PC-9 (cell line): ENCODE measurements at regions not wholly inside any gene's neighbourhood (a gene's known extent, or its start where the extent isn't known, plus 50 kb on each side); places are given as distances from the start of the nearest gene placed in this dataset.

Experiments used
- BruUV-seq: library from RNA; stranded (reverse); fragments of 400-500 nt; replicated peaks from 2 replicates; lab custom pipeline; 2021; lab: Mats Ljungman, UMichigan
- CTCF ChIA-PET: fragments of 300-600 bp; sonication (Branson Sonifier 250); formaldehyde crosslinking; loops from one replicate; lab custom pipeline; 2022; ENCODE audit warnings: antibody characterized with exemption; lab: Charles Lee
- POLR2A ChIA-PET: fragments of 300-600 bp; sonication (Branson Sonifier 250); formaldehyde crosslinking; loops from one replicate; lab custom pipeline; 2022; ENCODE audit warnings: antibody characterized with exemption; ENCODE audit not compliant: unreplicated experiment; lab: Charles Lee
- DNase-seq, 2 experiments: peaks; one replicate each; pipeline versions ENCODE4 v3.0.0 to v3.0.0-alpha.2; 2015 to 2022; ENCODE audit warnings: mixed read lengths in 1 of 2
- H2AFZ ChIP-seq: fragments of 200-600 bp; sonication (generic); 2 replicates; pipeline ENCODE4 v1.8.1; 2017; ENCODE audit warnings: antibody characterized with exemption
- H3F3A ChIP-seq: fragments of 200-600 bp; sonication (generic); 2 replicates; pipeline ENCODE4 v1.8.1; 2017; ENCODE audit warnings: antibody characterized with exemption, mild to moderate bottlenecking, low read depth; ENCODE audit not compliant: insufficient read depth
- H3K27ac ChIP-seq: fragments of 200-600 bp; sonication (generic); 2 replicates; pipeline ENCODE4 v1.6.1; 2016; ENCODE audit warnings: mixed run types
- H3K27me3 ChIP-seq: fragments of 200-600 bp; sonication (generic); 2 replicates; pipeline ENCODE4 v1.6.1; 2016; ENCODE audit warnings: low read depth, mixed run types; ENCODE audit not compliant: insufficient read depth
- H3K36me3 ChIP-seq: fragments of 200-600 bp; sonication (generic); 2 replicates; pipeline ENCODE4 v1.6.1; 2016; ENCODE audit warnings: low read depth, mixed run types
- H3K4me1 ChIP-seq: fragments of 200-600 bp; sonication (generic); replicated peaks from 2 replicates; pipeline ENCODE4 v1.6.1; 2016; ENCODE audit warnings: mixed run types; ENCODE audit not compliant: insufficient read depth
- H3K4me2 ChIP-seq: fragments of 200-600 bp; sonication (generic); 2 replicates; pipeline ENCODE4 v1.6.1; 2017; ENCODE audit warnings: mixed run types
- H3K4me3 ChIP-seq: fragments of 200-600 bp; sonication (generic); 2 replicates; pipeline ENCODE4 v1.6.1; 2016; ENCODE audit warnings: mixed run types
- H3K79me2 ChIP-seq: fragments of 200-600 bp; sonication (generic); 2 replicates; pipeline ENCODE4 v1.6.1; 2017; ENCODE audit warnings: low read depth, mixed run types
- H3K9me2 ChIP-seq: fragments of 200-600 bp; sonication (generic); 2 replicates; pipeline ENCODE4 v1.8.1; 2017; ENCODE audit warnings: mild to moderate bottlenecking; ENCODE audit not compliant: insufficient read depth
- H3K9me3 ChIP-seq: fragments of 200-600 bp; sonication (generic); 2 replicates; pipeline ENCODE4 v1.8.1; 2016; ENCODE audit warnings: low read depth; ENCODE audit not compliant: insufficient read depth
- H4K20me1 ChIP-seq: fragments of 200-600 bp; sonication (generic); 2 replicates; pipeline ENCODE4 v1.8.1; 2017; ENCODE audit not compliant: insufficient read depth
- EZH2 ChIP-seq: fragments of 200-600 bp; sonication (generic); IDR thresholded peaks from 2 replicates; pipeline ENCODE4 v1.8.0; 2017; ENCODE audit warnings: antibody characterized with exemption, low read depth
- intact Hi-C: fragments of 100-400 bp; cut with micrococcal nuclease; formaldehyde crosslinking; loops from one replicate; pipeline ENCODE4 v1.10.0; 2022; ENCODE audit not compliant: unreplicated experiment
- TF ChIP-seq, protein P1 (sequence below): fragments of 200-600 bp; sonication (generic); conservative IDR thresholded peaks from 2 replicates; pipeline ENCODE4 v1.6.1; 2017; ENCODE audit warnings: mixed run types, antibody characterized with exemption, mild to moderate bottlenecking, moderate library complexity

GRCh38 chr3:107263269-107264021 lies 113.8 kb upstream of the CCDC54 start:
- no peaks in the 10 kb centered on the region for H4K20me1 ChIP-seq
- no peaks in the 10 kb centered on the region for H3K79me2 ChIP-seq
- CTCF ChIA-PET: no interaction called here
- H2AFZ ChIP-seq: no peak overlapping the region
- H3K4me2 ChIP-seq: no peak overlapping the region
- H3K36me3 ChIP-seq: no peaks in the 10 kb centered on the region
- BruUV-seq: no TSS peak
- H3F3A ChIP-seq: no peaks in the 10 kb centered on the region
- TF ChIP-seq EZH2: no peak
- TF ChIP-seq, protein P1, sequence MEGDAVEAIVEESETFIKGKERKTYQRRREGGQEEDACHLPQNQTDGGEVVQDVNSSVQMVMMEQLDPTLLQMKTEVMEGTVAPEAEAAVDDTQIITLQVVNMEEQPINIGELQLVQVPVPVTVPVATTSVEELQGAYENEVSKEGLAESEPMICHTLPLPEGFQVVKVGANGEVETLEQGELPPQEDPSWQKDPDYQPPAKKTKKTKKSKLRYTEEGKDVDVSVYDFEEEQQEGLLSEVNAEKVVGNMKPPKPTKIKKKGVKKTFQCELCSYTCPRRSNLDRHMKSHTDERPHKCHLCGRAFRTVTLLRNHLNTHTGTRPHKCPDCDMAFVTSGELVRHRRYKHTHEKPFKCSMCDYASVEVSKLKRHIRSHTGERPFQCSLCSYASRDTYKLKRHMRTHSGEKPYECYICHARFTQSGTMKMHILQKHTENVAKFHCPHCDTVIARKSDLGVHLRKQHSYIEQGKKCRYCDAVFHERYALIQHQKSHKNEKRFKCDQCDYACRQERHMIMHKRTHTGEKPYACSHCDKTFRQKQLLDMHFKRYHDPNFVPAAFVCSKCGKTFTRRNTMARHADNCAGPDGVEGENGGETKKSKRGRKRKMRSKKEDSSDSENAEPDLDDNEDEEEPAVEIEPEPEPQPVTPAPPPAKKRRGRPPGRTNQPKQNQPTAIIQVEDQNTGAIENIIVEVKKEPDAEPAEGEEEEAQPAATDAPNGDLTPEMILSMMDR: no peak
- no peaks in the 10 kb centered on the region for H3K27me3 ChIP-seq
- intact Hi-C loops: no loop called here
- H3K9me3 ChIP-seq: no peaks in the 10 kb centered on the region
- no peak overlapping the region for H3K4me3 ChIP-seq
- no peaks in the 10 kb centered on the region for H3K4me1 ChIP-seq
- peaks cover 5% of the 10 kb centered on the region; the same call in 1 of the 2 replicates for H3K9me2 ChIP-seq
- POLR2A ChIA-PET: interaction anchor here (0.6 kb wide), 1 partner anchor 57 kb away, joined by 6 read pairs; no protein-coding TSS in a partner anchor
- H3K27ac ChIP-seq: no peak overlapping the region
- no peak for DNase-seq

DNA sequence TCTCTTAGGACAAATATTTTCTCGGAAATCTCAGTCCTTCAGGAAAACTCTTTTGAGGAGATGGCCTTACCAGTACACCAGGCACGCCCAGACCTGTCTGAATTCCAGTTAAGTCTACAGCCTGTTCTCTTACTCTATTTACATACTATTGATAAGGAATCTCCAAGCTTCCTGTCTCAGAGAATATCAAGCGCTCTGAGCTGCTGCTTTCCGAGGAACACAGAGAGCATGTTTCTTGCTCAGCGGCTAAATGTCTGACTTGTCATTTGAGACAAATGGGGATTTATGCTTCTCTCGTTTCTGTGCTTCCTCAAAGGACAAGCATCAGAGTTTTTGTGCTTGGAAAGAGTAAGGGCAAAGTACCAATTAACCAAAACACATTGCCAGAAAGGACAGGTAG lies 112.4 kb upstream of the CCDC54 start:
- POLR2A ChIA-PET: no interaction called here
- no peak for DNase-seq
- no peaks in the 10 kb centered on the region for H3K4me1 ChIP-seq
- CTCF ChIA-PET: no interaction called here
- H3K36me3 ChIP-seq: no peaks in the 10 kb centered on the region
- intact Hi-C loops: no loop called here
- H3K9me2 ChIP-seq: peaks cover 5% of the 10 kb centered on the region; the same call in 1 of the 2 replicates
- no peaks in the 10 kb centered on the region for H4K20me1 ChIP-seq
- no peaks in the 10 kb centered on the region for H3K27me3 ChIP-seq
- H3K79me2 ChIP-seq: no peaks in the 10 kb centered on the region
- H2AFZ ChIP-seq: no peak overlapping the region
- BruUV-seq: no TSS peak
- H3K4me3 ChIP-seq: no peak overlapping the region
- no peaks in the 10 kb centered on the region for H3K9me3 ChIP-seq
- H3K4me2 ChIP-seq: no peak overlapping the region
- H3F3A ChIP-seq: no peaks in the 10 kb centered on the region
- TF ChIP-seq EZH2: no peak
- TF ChIP-seq, protein P1: no peak
- H3K27ac ChIP-seq: no peak overlapping the region

DNA sequence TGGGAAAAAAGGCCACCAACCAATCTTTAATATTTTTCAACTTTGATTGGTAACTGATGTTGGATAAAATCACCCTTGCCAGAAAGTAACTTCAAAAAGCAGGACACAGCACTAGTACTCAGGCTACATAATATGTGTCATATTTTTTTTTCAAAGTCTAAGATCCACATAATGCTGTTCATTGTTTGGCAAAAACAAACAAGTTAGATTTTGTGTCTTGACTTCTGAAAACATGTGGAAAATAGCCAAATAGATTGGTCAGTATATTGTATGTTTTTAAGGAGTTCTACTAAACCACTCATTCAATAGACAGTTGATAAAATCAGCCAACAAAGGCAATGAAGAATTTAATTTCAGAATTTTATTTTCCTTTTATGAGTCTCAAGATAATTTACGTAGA lies 111.7 kb upstream of the CCDC54 start:
- Histone ChIP-seq H3K27me3 (no peaks in the 10 kb centered on the region), H3K36me3 (no peaks in the 10 kb centered on the region), H3F3A (no peaks in the 10 kb centered on the region), H3K79me2 (no peaks in the 10 kb centered on the region), H2AFZ (no peak overlapping the region), H3K4me1 (no peaks in the 10 kb centered on the region), H3K4me2 (no peak overlapping the region), H3K27ac (no peak overlapping the region), H4K20me1 (no peaks in the 10 kb centered on the region), H3K9me3 (no peaks in the 10 kb centered on the region), H3K9me2 (peaks cover 5% of the 10 kb centered on the region; the same call in 1 of the 2 replicates), H3K4me3 (no peak overlapping the region)
- BruUV-seq: no TSS peak
- POLR2A ChIA-PET: no interaction called here
- TF ChIP-seq, protein P1: no peak
- no peak for DNase-seq
- CTCF ChIA-PET: no interaction called here
- intact Hi-C loops: no loop called here
